ENCODE measurements at regions not wholly inside any gene's neighbourhood (a gene's known extent, or its start where the extent isn't known, plus 50 kb on each side); places are given as distances from the start of the nearest gene placed in this dataset.

DNA sequence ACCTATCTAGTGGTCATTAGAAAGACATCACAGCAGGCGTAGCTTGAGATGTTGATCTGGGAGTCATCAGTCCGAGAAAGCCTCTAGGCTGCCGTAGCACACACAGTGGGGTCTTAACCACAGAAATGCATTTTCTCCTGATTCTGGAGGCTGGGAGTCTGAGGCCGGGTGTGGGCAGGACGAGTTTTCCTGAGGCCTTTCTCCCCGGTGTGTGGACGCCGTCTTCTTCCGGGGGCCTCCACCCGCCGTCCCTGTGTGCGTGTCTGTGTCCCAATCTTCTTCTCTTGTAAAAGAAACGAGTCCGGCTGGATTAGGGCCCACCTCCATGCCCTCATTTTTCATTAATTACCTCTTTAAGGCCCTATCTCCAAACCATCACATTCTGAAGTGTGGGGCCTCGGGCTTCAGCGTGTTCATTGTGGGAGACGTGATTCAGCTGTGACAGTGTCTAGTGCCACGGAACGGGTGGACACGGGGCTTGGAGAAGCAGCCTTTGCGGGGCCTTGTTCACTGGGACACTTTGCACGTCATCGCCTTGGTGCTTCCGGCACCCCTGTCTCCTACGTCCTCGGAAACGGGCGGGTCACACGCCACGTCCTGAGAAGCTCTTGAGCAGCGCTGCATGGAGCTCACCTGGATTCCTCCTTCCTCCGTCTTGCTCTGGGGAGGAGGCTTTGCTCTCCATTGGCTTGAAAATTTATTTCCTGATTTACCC, 208.9 kb upstream of the SOX1 start:
- Histone ChIP-seq H3K36me3 (no peaks in the 10 kb centered on the region), H3K9me3 (no peaks in the 10 kb centered on the region), H3K4me3 (no peak overlapping the region), H3K27ac (no peak overlapping the region), H3K4me1 (no peaks in the 10 kb centered on the region), H3K27me3 (no peaks in the 10 kb centered on the region)
- ATAC-seq (ENCODE audit: low FRiP score in 2 of 2): no peak
- TF ChIP-seq EP300 (IDR thresholded peaks at IDR 0.05) (no peak), POLR2A (IDR thresholded peaks at IDR 0.05) (no peak), POLR2AphosphoS5 (IDR thresholded peaks at IDR 0.05) (no peak)
- TF ChIP-seq, protein P1, sequence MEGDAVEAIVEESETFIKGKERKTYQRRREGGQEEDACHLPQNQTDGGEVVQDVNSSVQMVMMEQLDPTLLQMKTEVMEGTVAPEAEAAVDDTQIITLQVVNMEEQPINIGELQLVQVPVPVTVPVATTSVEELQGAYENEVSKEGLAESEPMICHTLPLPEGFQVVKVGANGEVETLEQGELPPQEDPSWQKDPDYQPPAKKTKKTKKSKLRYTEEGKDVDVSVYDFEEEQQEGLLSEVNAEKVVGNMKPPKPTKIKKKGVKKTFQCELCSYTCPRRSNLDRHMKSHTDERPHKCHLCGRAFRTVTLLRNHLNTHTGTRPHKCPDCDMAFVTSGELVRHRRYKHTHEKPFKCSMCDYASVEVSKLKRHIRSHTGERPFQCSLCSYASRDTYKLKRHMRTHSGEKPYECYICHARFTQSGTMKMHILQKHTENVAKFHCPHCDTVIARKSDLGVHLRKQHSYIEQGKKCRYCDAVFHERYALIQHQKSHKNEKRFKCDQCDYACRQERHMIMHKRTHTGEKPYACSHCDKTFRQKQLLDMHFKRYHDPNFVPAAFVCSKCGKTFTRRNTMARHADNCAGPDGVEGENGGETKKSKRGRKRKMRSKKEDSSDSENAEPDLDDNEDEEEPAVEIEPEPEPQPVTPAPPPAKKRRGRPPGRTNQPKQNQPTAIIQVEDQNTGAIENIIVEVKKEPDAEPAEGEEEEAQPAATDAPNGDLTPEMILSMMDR (IDR thresholded peaks at IDR 0.05): no peak
- WGBS, 2 donors: 82 to 84% methylated on average over 32 of the region's 32 CpGs
- DNase-seq: no peak

DNA sequence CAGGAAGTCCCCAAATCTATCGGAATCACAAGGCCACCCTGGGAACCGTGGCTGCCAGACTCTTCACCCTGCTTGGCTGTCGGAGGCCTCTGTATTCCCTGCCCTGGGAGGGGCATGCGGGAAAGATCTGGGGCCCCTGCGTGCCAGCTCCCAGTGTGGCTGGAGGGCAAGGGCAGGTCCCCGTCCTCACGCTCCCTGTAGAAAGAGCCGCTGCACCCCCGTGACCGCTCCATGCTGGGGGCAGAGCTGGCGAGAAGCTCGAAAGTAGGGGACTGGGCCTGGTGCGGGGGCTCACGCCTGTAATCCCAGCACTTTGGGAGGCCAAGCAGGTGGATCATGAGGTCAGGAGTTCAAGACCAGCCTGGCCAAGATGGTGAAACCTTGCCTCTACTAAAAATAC, 208.4 kb upstream of the SOX1 start:
- no peak for ATAC-seq (ENCODE audit: low FRiP score in 2 of 2)

DNA sequence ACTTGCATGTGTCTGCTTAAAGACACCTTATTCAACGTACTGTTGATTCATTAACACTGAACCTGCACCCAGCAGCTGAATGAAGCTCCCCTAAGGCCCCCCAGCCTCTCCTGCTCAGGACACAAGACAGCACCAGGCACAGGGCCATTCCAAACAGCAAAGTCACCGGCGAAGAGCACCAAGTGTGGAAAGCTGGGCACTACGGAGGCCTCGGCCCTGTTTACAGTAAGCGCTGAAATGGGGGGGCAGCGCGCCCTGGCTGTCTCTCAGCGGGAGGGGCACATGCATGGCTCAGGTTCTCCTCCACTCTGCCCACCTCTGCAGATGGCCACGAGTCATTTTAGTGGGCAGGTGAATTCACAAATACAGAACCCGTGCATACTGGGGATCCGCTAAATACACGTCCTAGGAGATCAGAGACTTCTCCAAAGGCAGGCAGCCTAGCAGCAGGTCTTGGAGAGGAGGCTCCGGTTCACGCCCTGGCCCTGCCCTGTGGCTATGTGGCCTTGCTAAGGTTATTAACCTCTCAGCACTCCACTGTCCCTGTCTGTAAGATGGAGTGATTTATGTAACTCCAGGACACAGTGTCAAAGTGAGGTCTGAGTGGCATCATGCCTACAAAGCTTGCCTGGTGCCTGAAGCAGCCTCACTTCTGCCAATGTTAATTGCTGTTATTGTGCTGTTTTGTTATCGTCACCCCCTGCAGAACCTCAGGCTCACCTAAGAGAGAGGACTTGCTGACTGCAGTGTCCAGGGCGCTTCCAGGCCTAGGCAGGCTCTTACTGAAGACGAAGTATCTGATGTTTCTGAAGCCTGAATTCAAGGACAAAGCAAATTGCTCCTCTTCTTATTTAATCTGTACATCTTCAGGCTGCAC, 207.4 kb upstream of the SOX1 start:
- DNase-seq: no peak
- no peak for TF ChIP-seq POLR2AphosphoS5 (IDR thresholded peaks at IDR 0.05)
- no peak for TF ChIP-seq EP300 (IDR thresholded peaks at IDR 0.05)
- TF ChIP-seq, protein P1 (IDR thresholded peaks at IDR 0.05): no peak
- TF ChIP-seq POLR2A (IDR thresholded peaks at IDR 0.05): no peak
- WGBS, 2 donors: 81 to 85% methylated on average over 14 to 18 of the region's 18 CpGs
- Histone ChIP-seq H3K36me3 (no peaks in the 10 kb centered on the region), H3K27me3 (no peaks in the 10 kb centered on the region), H3K4me1 (no peaks in the 10 kb centered on the region), H3K4me3 (no peak overlapping the region), H3K9me3 (no peaks in the 10 kb centered on the region), H3K27ac (no peak overlapping the region)
- no peak for ATAC-seq (ENCODE audit: low FRiP score in 2 of 2)

More for the DNA sequence above, 208.4 kb upstream of the SOX1 start:
- 90 to 91% methylated on average over 11 to 14 of the region's 14 CpGs for WGBS, 2 donors
- Histone ChIP-seq H3K4me3 (no peak overlapping the region), H3K4me1 (no peaks in the 10 kb centered on the region), H3K27me3 (no peaks in the 10 kb centered on the region), H3K27ac (no peak overlapping the region), H3K36me3 (no peaks in the 10 kb centered on the region), H3K9me3 (no peaks in the 10 kb centered on the region)
- TF ChIP-seq POLR2AphosphoS5 (IDR thresholded peaks at IDR 0.05) (no peak), POLR2A (IDR thresholded peaks at IDR 0.05) (no peak), EP300 (IDR thresholded peaks at IDR 0.05) (no peak)
- TF ChIP-seq, protein P1 (IDR thresholded peaks at IDR 0.05): no peak
- DNase-seq: no peak

DNA sequence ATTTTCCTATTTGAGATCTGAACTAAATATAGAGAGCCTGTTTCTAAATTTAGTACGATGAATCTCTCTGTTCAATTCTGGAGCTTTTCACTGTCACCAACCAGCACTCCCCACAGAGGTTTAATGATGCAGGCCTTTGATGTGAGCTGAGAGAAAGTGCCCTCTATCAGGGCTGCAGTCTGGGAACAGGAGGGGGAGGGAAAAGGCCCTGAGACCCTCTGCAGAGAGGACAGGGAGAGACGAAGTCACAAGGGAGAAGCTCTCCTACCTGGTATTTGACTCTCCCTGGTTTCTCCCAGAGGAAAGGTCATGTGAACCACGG, 206.8 kb upstream of the SOX1 start:
- no peaks in the 10 kb centered on the region for H3K36me3 ChIP-seq
- no peaks in the 10 kb centered on the region for H3K9me3 ChIP-seq
- no peaks in the 10 kb centered on the region for H3K27me3 ChIP-seq
- TF ChIP-seq POLR2AphosphoS5 (IDR thresholded peaks at IDR 0.05) (no peak), POLR2A (IDR thresholded peaks at IDR 0.05) (no peak), EP300 (IDR thresholded peaks at IDR 0.05) (no peak)
- TF ChIP-seq, protein P1 (IDR thresholded peaks at IDR 0.05): no peak
- no peaks in the 10 kb centered on the region for H3K4me1 ChIP-seq
- no peak for DNase-seq
- 51 to 71% methylated on average over 3 of the region's 3 CpGs for WGBS, 2 donors
- no peak overlapping the region for H3K27ac ChIP-seq
- H3K4me3 ChIP-seq: no peak overlapping the region
- no peak for ATAC-seq (ENCODE audit: low FRiP score in 2 of 2)
